ENCODE measurements at regions not wholly inside any gene's neighbourhood (a gene's known extent, or its start where the extent isn't known, plus 50 kb on each side); places are given as distances from the start of the nearest gene placed in this dataset.

- TF ChIP-seq EZH2 (optimal IDR thresholded peaks at IDR 0.05; ENCODE audit: low read depth, low read length) (no peak), CTCF (IDR thresholded peaks at IDR 0.05; ENCODE audit: low read length) (no peak), EZH2phosphoT487 (IDR thresholded peaks at IDR 0.05; ENCODE audit: low read length) (no peak)
- no peak for DNase-seq
- H3K9me2 ChIP-seq (replicated peaks; ENCODE audit: insufficient read depth, low read length), result no peaks in the 10 kb centered on the region
- no peaks in the 10 kb centered on the region for H4K20me1 ChIP-seq (ENCODE audit: insufficient read depth, low read length)
- no peak overlapping the region for H3K27ac ChIP-seq (ENCODE audit: low read length)
- H3K79me2 ChIP-seq (ENCODE audit: low read length), result no peaks in the 10 kb centered on the region
- H3K9me3 ChIP-seq (replicated peaks; ENCODE audit: insufficient read depth, low read length), result no peaks in the 10 kb centered on the region
- no peak overlapping the region for H3K9ac ChIP-seq (ENCODE audit: low read length)
- H2AFZ ChIP-seq (ENCODE audit: low read length), result no peak overlapping the region
- H3K36me3 ChIP-seq (replicated peaks; ENCODE audit: insufficient read depth, low read length), result no peaks in the 10 kb centered on the region
- no peaks in the 10 kb centered on the region for H3K27me3 ChIP-seq (replicated peaks; ENCODE audit: insufficient read depth, low read length)
- no peak overlapping the region for H3K4me2 ChIP-seq (ENCODE audit: low read depth, low read length)
- H3K4me3 ChIP-seq (ENCODE audit: low read length), result no peak overlapping the region
- H3F3A ChIP-seq (ENCODE audit: insufficient read depth, low read length), result no peaks in the 10 kb centered on the region
- no peaks in the 10 kb centered on the region for H3K4me1 ChIP-seq (ENCODE audit: low read length)
Observed at GRCh38 chr2:114063346-114063745, 173.5 kb downstream of the ACTR3 start.

- no peak for DNase-seq
- no peaks in the 10 kb centered on the region for H3K36me3 ChIP-seq (replicated peaks; ENCODE audit: insufficient read depth, low read length)
- no peaks in the 10 kb centered on the region for H3K4me1 ChIP-seq (ENCODE audit: low read length)
- H3K9ac ChIP-seq (ENCODE audit: low read length), result no peak overlapping the region
- no peaks in the 10 kb centered on the region for H3K9me2 ChIP-seq (replicated peaks; ENCODE audit: insufficient read depth, low read length)
- TF ChIP-seq CTCF (IDR thresholded peaks at IDR 0.05; ENCODE audit: low read length) (no peak), EZH2phosphoT487 (IDR thresholded peaks at IDR 0.05; ENCODE audit: low read length) (no peak), EZH2 (optimal IDR thresholded peaks at IDR 0.05; ENCODE audit: low read depth, low read length) (no peak)
- H3F3A ChIP-seq (ENCODE audit: insufficient read depth, low read length), result no peaks in the 10 kb centered on the region
- H3K4me3 ChIP-seq (ENCODE audit: low read length), result no peak overlapping the region
- no peak overlapping the region for H2AFZ ChIP-seq (ENCODE audit: low read length)
- no peaks in the 10 kb centered on the region for H3K27me3 ChIP-seq (replicated peaks; ENCODE audit: insufficient read depth, low read length)
- no peak overlapping the region for H3K27ac ChIP-seq (ENCODE audit: low read length)
- no peaks in the 10 kb centered on the region for H3K9me3 ChIP-seq (replicated peaks; ENCODE audit: insufficient read depth, low read length)
- H4K20me1 ChIP-seq (ENCODE audit: insufficient read depth, low read length), result no peaks in the 10 kb centered on the region
- H3K79me2 ChIP-seq (ENCODE audit: low read length), result no peaks in the 10 kb centered on the region
- no peak overlapping the region for H3K4me2 ChIP-seq (ENCODE audit: low read depth, low read length)
Observed at GRCh38 chr2:114065731-114066130, 175.8 kb downstream of the ACTR3 start.

- no peaks in the 10 kb centered on the region for H3K36me3 ChIP-seq (replicated peaks; ENCODE audit: insufficient read depth, low read length)
- H3K4me3 ChIP-seq (ENCODE audit: low read length), result no peak overlapping the region
- TF ChIP-seq CTCF (IDR thresholded peaks at IDR 0.05; ENCODE audit: low read length) (no peak), EZH2 (optimal IDR thresholded peaks at IDR 0.05; ENCODE audit: low read depth, low read length) (no peak), EZH2phosphoT487 (IDR thresholded peaks at IDR 0.05; ENCODE audit: low read length) (no peak)
- no peak overlapping the region for H3K9ac ChIP-seq (ENCODE audit: low read length)
- H3K9me3 ChIP-seq (replicated peaks; ENCODE audit: insufficient read depth, low read length), result no peaks in the 10 kb centered on the region
- H3F3A ChIP-seq (ENCODE audit: insufficient read depth, low read length), result no peaks in the 10 kb centered on the region
- no peak overlapping the region for H3K4me2 ChIP-seq (ENCODE audit: low read depth, low read length)
- no peaks in the 10 kb centered on the region for H3K79me2 ChIP-seq (ENCODE audit: low read length)
- no peaks in the 10 kb centered on the region for H3K9me2 ChIP-seq (replicated peaks; ENCODE audit: insufficient read depth, low read length)
- no peaks in the 10 kb centered on the region for H4K20me1 ChIP-seq (ENCODE audit: insufficient read depth, low read length)
- no peaks in the 10 kb centered on the region for H3K4me1 ChIP-seq (ENCODE audit: low read length)
- H3K27me3 ChIP-seq (replicated peaks; ENCODE audit: insufficient read depth, low read length), result no peaks in the 10 kb centered on the region
- no peak overlapping the region for H2AFZ ChIP-seq (ENCODE audit: low read length)
- H3K27ac ChIP-seq (ENCODE audit: low read length), result no peak overlapping the region
- no peak for DNase-seq
Observed at GRCh38 chr2:114066186-114066747, 176.4 kb downstream of the ACTR3 start.
